Pancreas (tissue), 10 donors: ENCODE measurements at regions not wholly inside any gene's neighbourhood (a gene's known extent, or its start where the extent isn't known, plus 50 kb on each side); places are given as distances from the start of the nearest gene placed in this dataset.

ENCODE experiments used
- ATAC-seq, 4 donors: fragments of 200-7000 bp; cut with Tn5 transposase; one replicate each; pipeline versions ENCODE4 v1.8.0 to v1.9.1; 2020; ENCODE audit warnings: mild to moderate bottlenecking in 4 of 4, moderate library complexity in 4 of 4
- DNase-seq, 6 donors: peaks; one replicate each; pipeline ENCODE4 v3.0.0-alpha.2; 2020
- FAIRE-seq: peaks from 2 replicates; lab custom pipeline; 2012; peaks lifted over from hg19 to GRCh38; lab: Jason Lieb, UNC
- H3K27ac ChIP-seq, 4 donors: fragments of 200-600 bp; sonication (generic); 1 replicate in 3 of 4; 2 replicates in 1 of 4; pipeline versions ENCODE4 v1.5.0 to v1.8.0; 2020
- H3K27me3 ChIP-seq, 4 donors: fragments of 200-600 bp; one replicate each; pipeline ENCODE4 v1.8.0; 2021
- H3K36me3 ChIP-seq, 3 donors: fragments of 200-600 bp; sonication (generic) in 1 of 3; one replicate each; pipeline versions ENCODE4 v1.5.0 to v1.8.0; 2020 to 2021
- H3K4me1 ChIP-seq, 3 donors: fragments of 200-600 bp; one replicate each; pipeline ENCODE4 v1.8.0; 2021
- H3K4me3 ChIP-seq, 4 donors: fragments of 200-600 bp; sonication (generic) in 2 of 4; one replicate each; pipeline versions ENCODE4 v1.5.0 to v1.8.0; 2020 to 2021
- H3K9me3 ChIP-seq, 4 donors: fragments of 200-600 bp; one replicate each; pipeline ENCODE4 v1.8.0; 2021
- CTCF ChIP-seq, 4 donors: fragments of 200-600 bp; sonication (generic) in 3 of 4; IDR thresholded peaks; one replicate each; pipeline versions ENCODE4 v1.5.0 to v1.8.0; 2021; ENCODE audit warnings: antibody characterized with exemption in 4 of 4
- WGBS, 2 donors: extraction: QIAGEN DNeasy Blood & Tissue Kit; methylation state at CpG; one replicate each; pipeline ENCODE4 v1.1.7; 2013; 5-methylcytosine and 5-hydroxymethylcytosine counted together
- intact Hi-C, 3 donors: fragments of 100-400 bp; cut with DNase I; formaldehyde crosslinking; loops; one replicate each; pipeline versions ENCODE4 v1.11.1 to v1.14.2; 2022
- donor health status: healthy with polysubstance abuse.
- donor health status: DM: no; HTN: no; CAD: no; lungs with moderate emphysema.
- donor health status: DM: no; HTN: no; CAD: no.
- donor health status: control.
- donor health status: control.
- donor health status: Bipolar disorder and iron deficiency.
- donor health status: DM: yes; HTN: yes; CAD: no.
- donor health status: DM: no; HTN: no; CAD: no.
- donor health status: DM: no; HTN: no; CAD: no.
- donor health status: DM: yes; HTN: yes; CAD: no.

DNA sequence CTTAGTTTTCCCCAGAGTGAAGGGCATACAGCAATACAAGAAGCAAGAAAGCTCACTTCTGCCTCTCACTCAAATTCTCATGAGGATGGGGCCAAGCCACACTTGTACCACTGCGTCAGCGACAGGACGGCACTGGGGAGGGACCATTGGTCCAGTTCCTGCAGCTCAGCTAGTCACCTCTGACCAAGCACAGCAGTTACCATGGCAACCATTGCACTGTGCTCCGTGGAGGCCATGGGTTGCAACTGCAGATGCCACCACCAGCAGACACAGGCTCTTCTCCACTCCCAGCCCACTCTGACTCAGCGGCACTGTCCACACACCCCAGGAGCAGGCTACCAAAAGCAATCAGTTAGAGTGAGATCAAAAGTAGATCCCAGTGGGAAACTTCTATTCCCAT, 441.1 kb upstream of the ARID1B start:
- Histone ChIP-seq H3K4me1 (no peaks in the 10 kb centered on the region), H3K27ac (no peak overlapping the region), H3K9me3 (no peaks in the 10 kb centered on the region), H3K36me3 (no peaks in the 10 kb centered on the region), H3K4me3 (no peak overlapping the region), H3K27me3 (no peaks in the 10 kb centered on the region)
- no peak for TF ChIP-seq CTCF (IDR thresholded peaks at IDR 0.05)
- WGBS, 2 donors, result 64 to 66% methylated on average over 5 of the region's 5 CpGs
- intact Hi-C loops, result no loop called here
- peak in 1 of 6 donors; percentile 28 for DNase-seq
- FAIRE-seq, result no peak
- peak in 2 of 4 donors; percentile 55 to 71 for ATAC-seq

- Histone ChIP-seq H3K36me3 (no peaks in the 10 kb centered on the region), H3K27ac (no peak overlapping the region), H3K9me3 (no peaks in the 10 kb centered on the region), H3K4me1 (no peaks in the 10 kb centered on the region), H3K4me3 (no peak overlapping the region), H3K27me3 (no peaks in the 10 kb centered on the region)
- intact Hi-C loops, result no loop called here
- TF ChIP-seq CTCF (IDR thresholded peaks at IDR 0.05), result no peak
- no peak for FAIRE-seq
- no peak for ATAC-seq
- DNase-seq, result no peak
These were observed 442.2 kb upstream of the ARID1B start for GRCh38 chr6:156334966-156335365.

- H3K27ac ChIP-seq, result no peak overlapping the region
- H3K36me3 ChIP-seq, result no peaks in the 10 kb centered on the region
- TF ChIP-seq CTCF (IDR thresholded peaks at IDR 0.05), result no peak
- no peaks in the 10 kb centered on the region for H3K27me3 ChIP-seq
- H3K4me1 ChIP-seq, result no peaks in the 10 kb centered on the region
- no peak overlapping the region for H3K4me3 ChIP-seq
- DNase-seq (no peak), ATAC-seq (no peak), FAIRE-seq (no peak)
- H3K9me3 ChIP-seq, result no peaks in the 10 kb centered on the region
- intact Hi-C loops, result no loop called here
- WGBS, 2 donors, result 47% methylated on average over 2 of the region's 2 CpGs
These were observed 457.5 kb upstream of the ARID1B start for GRCh38 chr6:156319707-156320106.

- no peak for DNase-seq
- no peak for TF ChIP-seq CTCF (IDR thresholded peaks at IDR 0.05)
- intact Hi-C loops, result no loop called here
- Histone ChIP-seq H3K9me3 (no peaks in the 10 kb centered on the region), H3K27me3 (no peaks in the 10 kb centered on the region), H3K27ac (no peak overlapping the region), H3K4me3 (no peak overlapping the region), H3K36me3 (no peaks in the 10 kb centered on the region), H3K4me1 (no peaks in the 10 kb centered on the region)
- no peak for FAIRE-seq
- ATAC-seq, result peak in 2 of 4 donors; percentile 62 to 69
- WGBS, 2 donors, result 55 to 64% methylated on average over 11 of the region's 11 CpGs
These were observed 460.5 kb upstream of the ARID1B start for GRCh38 chr6:156316583-156317125.

DNA sequence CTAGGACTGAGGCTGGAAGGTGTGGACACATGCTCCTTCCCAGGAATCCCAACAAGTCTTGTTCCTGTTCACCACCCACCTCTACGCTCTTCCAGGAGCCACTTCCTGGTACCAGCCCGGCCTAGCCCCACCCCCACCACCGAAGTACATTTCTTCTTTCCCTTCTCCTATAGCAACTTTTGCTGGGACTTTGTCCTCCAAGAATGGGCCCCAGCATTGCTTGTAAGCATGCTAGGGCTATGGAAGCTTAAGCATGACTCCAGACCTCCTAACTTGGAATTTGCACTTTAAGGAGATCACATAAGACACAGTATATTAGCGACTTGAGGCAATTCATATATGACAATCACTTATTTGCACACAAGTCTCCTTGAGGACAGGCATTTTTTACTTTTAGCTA, 462.0 kb upstream of the ARID1B start:
- 70 to 82% methylated on average over 4 of the region's 4 CpGs for WGBS, 2 donors
- H3K4me1 ChIP-seq, result no peaks in the 10 kb centered on the region
- no peaks in the 10 kb centered on the region for H3K27me3 ChIP-seq
- ATAC-seq, result no peak
- H3K9me3 ChIP-seq, result no peaks in the 10 kb centered on the region
- FAIRE-seq, result no peak
- TF ChIP-seq CTCF (IDR thresholded peaks at IDR 0.05), result no peak
- no peak overlapping the region for H3K4me3 ChIP-seq
- intact Hi-C loops, result no loop called here
- no peaks in the 10 kb centered on the region for H3K36me3 ChIP-seq
- DNase-seq, result no peak
- no peak overlapping the region for H3K27ac ChIP-seq
